Ectodermal cell (in vitro differentiated cells): ENCODE measurements at regions not wholly inside any gene's neighbourhood (a gene's known extent, or its start where the extent isn't known, plus 50 kb on each side); places are given as distances from the start of the nearest gene placed in this dataset.

Experiments used
- H3K27ac ChIP-seq: 2 replicates; pipeline ENCODE4 v1.7.0; 2013; ENCODE audit warnings: mild to moderate bottlenecking, low read depth, low read length; ENCODE audit not compliant: insufficient read depth, poor library complexity, severe bottlenecking
- H3K27me3 ChIP-seq: 2 replicates; pipeline ENCODE4 v1.7.0; 2013; ENCODE audit warnings: mild to moderate bottlenecking, low read length; ENCODE audit not compliant: insufficient read depth, control insufficient read depth, poor library complexity, severe bottlenecking
- H3K36me3 ChIP-seq: one replicate; pipeline ENCODE4 v1.7.0; 2013; ENCODE audit warnings: low read length; ENCODE audit not compliant: control insufficient read depth, insufficient read depth
- H3K4me1 ChIP-seq: one replicate; pipeline ENCODE4 v1.7.0; 2013; ENCODE audit warnings: low read length; ENCODE audit not compliant: control insufficient read depth, insufficient read depth
- H3K4me3 ChIP-seq: 2 replicates; pipeline ENCODE4 v1.7.0; 2013; ENCODE audit warnings: low read depth, low read length, control low read depth; ENCODE audit not compliant: insufficient read depth
- H3K9me3 ChIP-seq: 2 replicates; pipeline ENCODE4 v1.7.0; 2013; ENCODE audit warnings: mild to moderate bottlenecking, low read length, moderate library complexity; ENCODE audit not compliant: control insufficient read depth
- WGBS, 2 experiments: methylation state at CpG; one replicate each; pipeline ENCODE4 v1.1.7; 2013; ENCODE audit warnings: missing lambda C conversion rate in 2 of 2; 5-methylcytosine and 5-hydroxymethylcytosine counted together

GRCh38 chr2:111636905-111637304 lies 247.1 kb downstream of the ANAPC1 start:
- Histone ChIP-seq H3K4me3 (no peak overlapping the region), H3K36me3 (no peaks in the 10 kb centered on the region), H3K27me3 (no peaks in the 10 kb centered on the region), H3K27ac (no peak overlapping the region), H3K4me1 (peaks cover 6% of the 10 kb centered on the region), H3K9me3 (no peaks in the 10 kb centered on the region)
- WGBS, 2 experiments, result 90 to 97% methylated on average over 5 of the region's 5 CpGs

GRCh38 chr2:111638274-111638877 lies 245.6 kb downstream of the ANAPC1 start:
- no peak overlapping the region for H3K4me3 ChIP-seq
- H3K27me3 ChIP-seq, result no peaks in the 10 kb centered on the region
- H3K4me1 ChIP-seq, result no peaks in the 10 kb centered on the region
- H3K27ac ChIP-seq, result no peak overlapping the region
- no peaks in the 10 kb centered on the region for H3K9me3 ChIP-seq
- no peaks in the 10 kb centered on the region for H3K36me3 ChIP-seq
- WGBS, 2 experiments, result 80 to 94% methylated on average over 1 to 4 of the region's 4 CpGs

- Histone ChIP-seq H3K36me3 (no peaks in the 10 kb centered on the region), H3K27me3 (no peaks in the 10 kb centered on the region), H3K27ac (no peak overlapping the region), H3K4me3 (no peak overlapping the region), H3K9me3 (no peaks in the 10 kb centered on the region), H3K4me1 (no peaks in the 10 kb centered on the region)
- 91 to 96% methylated on average over 2 of the region's 2 CpGs for WGBS, 2 experiments
Measured at GRCh38 chr2:111640480-111640879, 243.5 kb downstream of the ANAPC1 start.

GRCh38 chr2:111642586-111643327 lies 241.2 kb downstream of the ANAPC1 start:
- H3K27ac ChIP-seq, result no peak overlapping the region
- H3K9me3 ChIP-seq, result no peaks in the 10 kb centered on the region

GRCh38 chr2:111643759-111644158 lies 240.2 kb downstream of the ANAPC1 start:
- H3K4me3 ChIP-seq, result no peak overlapping the region
- H3K9me3 ChIP-seq, result no peaks in the 10 kb centered on the region
- no peaks in the 10 kb centered on the region for H3K36me3 ChIP-seq
- no peaks in the 10 kb centered on the region for H3K4me1 ChIP-seq
- WGBS, 2 experiments, result 93 to 100% methylated on average over 1 of the region's 1 CpG
- H3K27me3 ChIP-seq, result no peaks in the 10 kb centered on the region
- H3K27ac ChIP-seq, result no peak overlapping the region

More at GRCh38 chr2:111642586-111643327, 241.2 kb downstream of the ANAPC1 start:
- Histone ChIP-seq H3K27me3 (no peaks in the 10 kb centered on the region), H3K4me1 (no peaks in the 10 kb centered on the region), H3K36me3 (no peaks in the 10 kb centered on the region), H3K4me3 (no peak overlapping the region)
- 89 to 93% methylated on average over 2 of the region's 2 CpGs for WGBS, 2 experiments

- H3K36me3 ChIP-seq, result no peaks in the 10 kb centered on the region
- no peaks in the 10 kb centered on the region for H3K27me3 ChIP-seq
- H3K27ac ChIP-seq, result no peak overlapping the region
- no peaks in the 10 kb centered on the region for H3K4me1 ChIP-seq
- no peak overlapping the region for H3K4me3 ChIP-seq
- 92 to 100% methylated on average over 1 to 3 of the region's 3 CpGs for WGBS, 2 experiments
- H3K9me3 ChIP-seq, result no peaks in the 10 kb centered on the region
Measured at GRCh38 chr2:111647359-111647758, 236.6 kb downstream of the ANAPC1 start.

GRCh38 chr2:111652038-111652437 lies 232.0 kb downstream of the ANAPC1 start:
- H3K4me1 ChIP-seq, result no peaks in the 10 kb centered on the region
- H3K27ac ChIP-seq, result no peak overlapping the region
- no peaks in the 10 kb centered on the region for H3K9me3 ChIP-seq
- no peaks in the 10 kb centered on the region for H3K36me3 ChIP-seq
- H3K4me3 ChIP-seq, result no peak overlapping the region
- 94 to 96% methylated on average over 3 of the region's 4 CpGs for WGBS, 2 experiments
- H3K27me3 ChIP-seq, result no peaks in the 10 kb centered on the region

DNA sequence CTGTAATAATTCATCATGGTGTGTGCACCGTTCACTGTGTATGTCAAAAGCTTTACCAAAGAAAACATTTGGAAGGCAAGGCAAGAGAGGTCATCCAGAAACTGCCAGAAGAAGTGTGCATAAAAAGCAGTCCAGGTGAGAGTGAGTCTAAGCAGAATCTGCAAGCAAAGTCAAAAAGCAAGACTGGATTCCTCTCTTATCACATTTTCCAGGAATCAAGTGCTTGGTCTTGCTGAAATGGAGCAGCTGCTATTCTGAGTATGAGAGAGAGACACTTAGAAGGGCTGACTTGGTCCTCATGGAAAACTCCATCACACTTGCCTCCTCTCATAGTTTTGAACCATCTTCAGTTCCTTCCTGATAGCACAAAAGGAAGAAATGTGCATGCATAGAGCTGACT lies 231.3 kb downstream of the ANAPC1 start:
- Histone ChIP-seq H3K4me1 (no peaks in the 10 kb centered on the region), H3K4me3 (no peak overlapping the region), H3K27me3 (no peaks in the 10 kb centered on the region), H3K9me3 (no peaks in the 10 kb centered on the region), H3K27ac (no peak overlapping the region), H3K36me3 (no peaks in the 10 kb centered on the region)
- 93 to 94% methylated on average over 1 of the region's 1 CpG for WGBS, 2 experiments

DNA sequence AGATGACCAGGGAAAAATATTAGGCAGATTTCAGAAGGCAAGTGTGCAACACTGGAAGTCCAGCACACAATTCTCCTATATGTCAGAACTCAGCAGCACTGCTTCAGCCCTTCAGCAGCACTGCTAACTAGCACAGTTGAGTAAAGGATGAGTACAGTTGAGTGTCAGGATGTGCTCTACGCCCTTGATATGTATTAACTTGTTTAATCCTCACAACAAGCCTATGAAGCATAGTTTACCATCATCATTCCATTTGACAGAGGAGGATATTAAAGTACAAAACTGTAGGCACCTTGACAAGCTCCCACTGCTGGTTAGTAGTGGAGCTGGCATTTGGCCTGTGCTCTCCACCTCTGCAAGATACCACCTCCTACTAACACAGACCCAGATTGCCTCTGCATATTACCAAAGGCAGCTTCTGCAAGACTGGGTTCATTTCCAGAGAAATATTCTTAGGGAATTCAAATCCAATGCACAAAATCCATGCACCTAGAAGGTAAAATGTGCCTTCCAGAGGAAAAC lies 230.8 kb downstream of the ANAPC1 start:
- 80% methylated on average over 1 of the region's 1 CpG; no CpG with 5 or more reads in 1 of the 2 experiments for WGBS, 2 experiments
- H3K9me3 ChIP-seq, result no peaks in the 10 kb centered on the region
- H3K27ac ChIP-seq, result no peak overlapping the region

DNA sequence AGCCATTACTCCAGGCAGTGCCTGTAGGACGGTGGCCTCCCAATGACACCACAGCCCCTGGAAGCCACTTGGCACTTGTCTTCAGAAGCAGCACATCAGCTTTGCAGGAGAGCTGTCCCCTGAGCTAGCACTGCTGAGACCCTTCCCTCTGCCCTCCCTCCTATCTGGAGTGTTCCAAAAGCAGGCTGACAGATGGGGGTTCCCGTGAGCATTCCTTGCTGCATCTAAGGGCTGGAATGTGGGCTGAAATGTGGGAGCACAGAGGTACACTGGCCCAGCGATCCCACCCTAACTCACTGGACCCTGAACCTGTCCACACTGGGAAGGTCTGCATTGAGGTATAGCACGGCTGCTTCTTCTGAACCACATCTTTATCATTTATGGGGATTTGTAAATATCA lies 230.1 kb downstream of the ANAPC1 start:
- Histone ChIP-seq H3K4me1 (no peaks in the 10 kb centered on the region), H3K27ac (no peak overlapping the region), H3K36me3 (no peaks in the 10 kb centered on the region), H3K4me3 (no peak overlapping the region), H3K9me3 (no peaks in the 10 kb centered on the region), H3K27me3 (no peaks in the 10 kb centered on the region)
- WGBS, 2 experiments, result 85 to 90% methylated on average over 4 of the region's 4 CpGs

More for the DNA sequence above, 230.8 kb downstream of the ANAPC1 start:
- no peaks in the 10 kb centered on the region for H3K36me3 ChIP-seq
- H3K27me3 ChIP-seq, result no peaks in the 10 kb centered on the region
- H3K4me3 ChIP-seq, result no peak overlapping the region
- no peaks in the 10 kb centered on the region for H3K4me1 ChIP-seq
